A172 (cell line): ENCODE measurements at regions not wholly inside any gene's neighbourhood (a gene's known extent, or its start where the extent isn't known, plus 50 kb on each side); places are given as distances from the start of the nearest gene placed in this dataset.
"Not testable (repeated sequence)": the region's sequence is repeated elsewhere in the genome, so short reads cannot be mapped to it uniquely, and the experiment has no call there.

Experiments used
- DNase-seq: peaks from one replicate; pipeline ENCODE4 v3.0.0-alpha.2; 2015; ENCODE audit warnings: low spot score

DNA sequence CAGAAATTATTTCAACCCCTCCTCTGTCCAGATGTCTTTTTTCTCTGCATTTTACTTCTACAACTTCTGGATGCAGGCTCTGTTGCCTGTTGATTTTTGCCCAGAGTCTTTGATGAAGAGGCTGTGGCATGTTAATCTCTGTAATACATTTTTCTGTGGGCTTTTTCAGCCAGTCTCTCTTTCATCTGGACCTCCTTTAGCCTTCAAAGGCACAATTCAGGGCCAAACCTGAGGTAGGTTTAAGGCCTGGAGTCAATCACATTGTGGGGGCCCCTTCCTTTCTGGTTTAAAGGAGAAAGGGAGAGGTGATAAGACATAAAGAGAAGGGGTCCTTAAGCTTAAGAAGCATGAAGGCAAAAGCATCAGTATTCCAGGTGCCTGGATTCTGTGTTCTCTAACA, 553.7 kb downstream of the FLRT2 start:
- DNase-seq: no peak

DNA sequence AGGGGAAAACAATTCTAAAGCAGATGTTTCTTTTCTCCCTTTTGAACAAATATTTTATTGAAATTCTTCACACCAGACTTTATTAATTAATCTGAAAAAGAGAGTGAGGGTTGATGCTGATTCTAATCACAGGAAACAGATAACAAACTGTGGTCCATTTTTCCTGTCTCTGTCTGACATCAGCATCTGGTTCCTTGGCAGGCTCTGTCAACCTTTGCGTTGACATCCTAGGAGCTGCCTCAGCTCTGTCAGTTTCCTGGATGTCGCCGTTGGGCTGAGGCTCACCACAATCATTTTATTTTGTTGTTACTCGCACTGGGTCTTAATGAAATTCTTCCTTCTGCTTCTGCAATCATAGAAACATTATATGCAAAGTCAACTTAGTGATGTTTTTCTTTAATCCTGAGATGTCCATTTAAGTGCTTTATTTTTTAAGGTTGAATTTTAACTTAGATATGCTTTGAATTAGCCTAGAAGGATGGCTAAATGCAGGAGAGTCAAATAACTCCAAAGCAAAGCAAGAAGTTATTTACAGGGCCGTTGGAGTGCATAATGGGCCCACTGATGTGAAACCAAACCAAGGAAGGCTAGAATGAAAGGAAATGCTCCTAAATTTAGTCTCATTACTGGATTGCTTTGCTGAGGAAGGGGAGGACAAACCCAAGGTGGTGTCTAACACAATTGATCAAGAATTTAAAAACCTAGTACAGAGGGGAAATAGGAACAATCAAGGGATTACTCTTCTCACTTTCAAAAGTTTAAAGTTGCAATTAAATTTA, 542.4 kb downstream of the FLRT2 start:
- no peak for DNase-seq

- no peak for DNase-seq
Observed at GRCh38 chr14:86066651-86067050, 536.7 kb downstream of the FLRT2 start.

DNA sequence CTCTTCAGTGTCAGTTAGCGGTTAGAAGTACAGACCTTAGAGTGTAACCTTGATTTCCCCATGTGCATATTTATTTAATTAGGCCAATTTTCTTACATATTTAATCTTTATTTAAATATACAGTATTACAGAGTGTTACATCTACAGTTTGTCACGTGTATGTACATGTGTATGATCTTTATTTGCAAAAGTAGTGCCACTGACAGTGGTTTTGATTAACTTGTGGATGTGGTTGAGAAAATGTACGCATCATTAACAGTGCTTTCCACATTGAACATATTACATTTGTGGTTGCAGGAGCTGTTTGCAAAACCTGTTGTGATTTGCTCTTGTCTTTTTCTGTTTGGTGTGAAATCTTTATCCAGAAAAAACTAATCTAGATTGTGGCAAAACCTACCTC, 535.5 kb downstream of the FLRT2 start:
- no peak for DNase-seq

DNA sequence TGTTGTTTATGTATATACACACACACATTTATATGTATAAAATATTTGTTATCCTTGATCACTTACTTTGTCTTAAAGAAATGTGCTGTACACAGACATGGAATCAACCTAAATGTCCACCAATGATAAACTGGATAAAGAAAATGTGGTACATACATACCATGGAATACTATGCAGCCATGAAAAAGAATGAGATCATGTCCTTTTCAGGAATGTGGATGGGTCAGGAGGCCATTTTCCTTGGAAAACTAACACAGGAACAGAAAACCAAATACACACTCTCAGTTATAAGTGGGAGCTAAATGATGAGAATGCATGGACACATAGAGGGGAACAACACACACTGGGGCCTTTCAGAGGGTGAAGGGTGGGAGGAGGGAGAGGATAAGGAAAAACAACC, 534.7 kb downstream of the FLRT2 start:
- DNase-seq: not testable (repeated sequence)

DNA sequence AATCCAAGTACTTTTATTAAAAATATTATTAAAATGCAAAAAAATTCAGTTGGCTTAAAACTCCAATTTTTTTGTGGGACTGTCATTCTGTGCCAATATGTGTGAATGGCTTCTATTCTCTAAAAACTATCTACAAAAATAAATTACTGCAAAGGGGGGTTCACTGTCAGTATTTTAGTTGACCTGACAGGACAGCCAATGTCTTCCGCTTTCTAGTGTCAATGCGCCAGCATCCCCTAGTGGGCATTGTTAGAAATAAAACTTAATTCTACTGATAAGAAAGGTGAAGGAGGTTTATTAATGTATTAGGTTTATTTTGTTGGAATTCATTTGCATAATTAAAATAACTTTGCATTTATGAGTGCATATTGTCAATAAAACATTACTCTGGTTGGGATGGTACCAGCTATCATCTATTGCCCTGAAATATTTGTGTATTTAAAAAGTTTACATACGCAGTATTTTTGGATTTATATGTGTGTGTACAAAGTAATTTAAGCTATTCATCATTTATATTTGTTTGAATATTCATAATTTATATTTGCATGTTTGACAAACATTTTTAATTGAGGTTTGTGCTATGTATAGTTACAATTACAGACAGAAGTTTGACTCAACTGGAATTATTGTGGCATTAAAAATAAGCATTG, 527.2 kb downstream of the FLRT2 start:
- peak; percentile 12 for DNase-seq

DNA sequence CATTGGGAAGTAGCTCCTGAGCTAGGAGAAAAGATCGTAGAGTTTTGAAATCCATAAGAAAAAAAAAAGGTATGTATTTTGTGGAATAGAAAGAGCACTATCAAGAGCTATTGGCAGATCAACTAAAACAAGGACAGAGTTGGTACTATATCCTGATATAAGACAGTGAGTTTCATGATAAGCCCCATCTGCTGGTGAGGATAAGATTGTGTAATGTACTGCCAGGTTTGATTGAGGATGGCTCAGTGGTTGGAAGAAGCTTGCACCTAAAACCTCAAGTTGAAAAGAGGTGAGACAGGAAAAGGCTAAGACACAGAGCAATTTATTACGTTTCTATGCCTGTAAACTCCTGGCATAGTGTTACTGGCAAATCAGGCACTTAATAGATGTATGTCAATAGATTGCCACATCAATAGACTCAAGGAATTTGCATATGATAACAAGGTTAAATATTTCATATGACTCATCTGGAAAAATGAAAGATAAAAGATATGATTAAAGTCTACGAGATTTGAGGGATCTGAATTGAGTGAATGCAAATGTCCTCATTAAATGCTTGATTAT, 525.6 kb downstream of the FLRT2 start:
- DNase-seq: peak; percentile 5

GRCh38 chr14:86052868-86053267, 522.9 kb downstream of the FLRT2 start:
- DNase-seq: no peak

DNA sequence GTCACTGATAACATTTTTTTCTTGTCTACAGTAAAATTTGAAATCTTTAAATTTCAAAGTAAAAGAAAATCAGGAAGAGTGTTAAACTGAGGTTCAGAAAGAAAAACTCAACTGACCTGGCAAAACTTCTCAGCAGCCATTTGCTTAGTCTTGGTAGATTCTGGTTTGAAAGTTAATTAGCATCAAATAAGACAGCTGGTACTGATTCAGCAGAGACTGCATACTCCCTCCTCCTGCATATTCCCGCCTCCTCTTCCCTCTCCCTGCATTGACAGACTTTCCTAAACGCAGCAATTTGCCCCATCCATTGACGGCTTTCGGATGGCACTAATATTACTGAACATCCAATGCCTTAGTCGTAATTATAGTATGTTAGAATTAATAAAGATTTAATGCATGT, 520.8 kb downstream of the FLRT2 start:
- no peak for DNase-seq

- DNase-seq: no peak
Observed at GRCh38 chr14:86050072-86050683, 520.2 kb downstream of the FLRT2 start.

DNA sequence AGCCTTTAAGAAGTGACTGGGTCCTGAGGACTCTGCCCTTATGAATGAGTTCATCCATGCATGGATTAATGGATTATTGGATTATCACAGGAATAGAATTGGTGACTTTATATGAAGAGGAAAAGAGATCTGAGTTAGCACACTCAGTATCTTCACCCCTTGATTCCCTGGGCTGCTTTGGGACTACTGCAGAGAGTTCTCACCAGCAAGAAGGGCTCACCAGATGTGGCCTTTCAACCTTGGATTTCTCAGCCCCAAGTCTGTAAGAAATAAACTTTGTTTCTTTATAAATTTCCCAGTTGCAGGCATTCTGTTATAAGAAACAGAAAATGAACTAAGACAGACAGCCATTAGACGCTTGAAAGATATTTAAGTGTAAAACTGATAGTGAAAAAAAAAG, 509.2 kb downstream of the FLRT2 start:
- no peak for DNase-seq

DNA sequence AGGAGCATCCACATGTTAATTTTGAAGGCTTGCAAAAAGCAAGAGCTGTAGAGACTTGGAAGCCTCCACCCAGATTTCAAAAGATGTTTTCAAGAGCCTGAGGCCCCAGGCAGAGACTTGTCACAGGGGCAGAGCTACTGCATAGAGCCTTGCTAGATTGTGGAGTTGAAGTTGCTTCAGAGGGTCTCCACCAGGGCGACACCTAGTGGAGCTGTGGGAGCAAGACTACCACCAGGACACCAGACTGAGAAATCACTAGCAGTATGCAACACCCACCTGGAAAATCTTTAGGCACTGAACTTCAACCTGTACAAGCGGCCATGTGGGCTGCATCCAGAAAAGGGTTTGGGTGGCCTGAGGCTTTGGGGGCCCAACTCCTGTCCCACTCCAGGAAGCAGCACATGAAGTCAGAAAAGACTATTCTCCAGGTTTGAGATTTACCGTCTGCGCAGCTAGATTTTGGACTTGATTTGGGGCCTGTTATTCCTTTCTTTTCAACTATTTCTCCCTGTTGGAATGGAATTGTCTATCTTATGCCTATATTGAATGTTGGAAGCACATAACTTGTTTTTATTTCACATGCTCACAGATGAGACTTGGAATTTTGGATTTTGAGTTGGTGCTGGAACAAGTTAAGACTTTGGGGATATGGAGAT, 508.6 kb downstream of the FLRT2 start:
- DNase-seq: peak; percentile 26

DNA sequence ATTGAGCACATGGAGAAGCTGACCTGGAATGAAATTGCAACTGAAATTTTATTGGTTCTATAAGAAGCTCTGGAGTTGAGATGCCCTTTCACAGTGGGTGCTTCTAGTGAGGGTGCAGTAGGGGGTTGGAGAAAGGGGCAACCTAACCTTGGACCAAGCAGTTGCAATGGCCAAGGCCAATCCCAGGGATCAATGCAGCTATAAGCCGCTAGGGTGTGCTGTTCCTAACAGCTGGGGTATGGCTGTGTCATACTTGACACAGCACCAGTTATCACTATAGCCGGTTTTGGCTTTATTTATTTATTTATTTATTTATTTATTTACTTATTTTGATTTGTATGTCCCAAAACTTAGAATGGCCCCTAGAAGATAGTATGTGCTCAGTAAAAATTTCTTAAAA, 505.9 kb downstream of the FLRT2 start:
- DNase-seq: no peak

DNA sequence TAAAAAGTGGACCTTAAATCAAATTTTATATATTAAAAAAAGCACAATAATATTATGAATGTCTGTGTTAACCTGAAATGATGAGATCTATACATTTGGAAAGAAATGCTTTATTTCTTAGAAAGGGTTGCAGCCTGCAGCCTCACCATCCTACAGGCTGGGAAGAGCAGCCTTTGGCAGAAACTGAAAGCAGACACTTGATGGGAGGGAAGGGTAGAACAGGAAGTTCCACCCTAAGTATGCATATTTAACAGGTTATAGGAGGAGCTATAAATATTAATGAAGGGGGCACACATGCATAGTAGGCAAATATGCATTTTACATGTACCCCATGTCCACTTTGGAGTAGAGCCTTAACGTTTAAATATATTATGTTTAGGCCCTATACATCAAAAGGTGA, 498.0 kb downstream of the FLRT2 start:
- DNase-seq: no peak

GRCh38 chr14:86027144-86027543, 497.2 kb downstream of the FLRT2 start:
- DNase-seq: no peak

DNA sequence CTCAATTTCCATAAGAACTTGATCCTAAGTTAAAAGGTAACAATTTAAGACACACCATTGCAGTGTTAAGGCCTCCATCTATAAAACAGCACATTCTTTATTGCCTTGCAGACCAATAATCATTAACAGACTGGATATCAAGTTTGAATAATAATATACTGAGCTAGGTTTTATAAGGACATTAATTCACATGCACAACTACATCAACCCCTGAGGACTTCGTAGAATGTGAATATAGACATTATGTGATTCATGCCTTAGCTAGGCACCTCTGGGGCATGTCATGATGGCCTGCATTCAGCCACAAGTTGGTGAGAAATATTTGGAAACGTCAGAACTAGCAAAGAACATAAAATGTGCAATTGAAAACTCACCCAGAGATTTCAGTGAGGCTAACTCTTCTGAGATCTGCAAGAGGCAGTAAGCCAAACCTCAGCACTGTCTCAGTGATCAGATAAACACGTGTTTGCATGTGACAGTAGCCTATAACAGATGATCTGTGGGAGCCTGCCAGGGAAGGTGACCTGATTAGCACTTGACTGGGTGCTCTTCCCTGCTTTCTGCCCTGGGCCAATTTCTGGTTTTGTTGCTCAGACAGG, 492.2 kb downstream of the FLRT2 start:
- no peak for DNase-seq

DNA sequence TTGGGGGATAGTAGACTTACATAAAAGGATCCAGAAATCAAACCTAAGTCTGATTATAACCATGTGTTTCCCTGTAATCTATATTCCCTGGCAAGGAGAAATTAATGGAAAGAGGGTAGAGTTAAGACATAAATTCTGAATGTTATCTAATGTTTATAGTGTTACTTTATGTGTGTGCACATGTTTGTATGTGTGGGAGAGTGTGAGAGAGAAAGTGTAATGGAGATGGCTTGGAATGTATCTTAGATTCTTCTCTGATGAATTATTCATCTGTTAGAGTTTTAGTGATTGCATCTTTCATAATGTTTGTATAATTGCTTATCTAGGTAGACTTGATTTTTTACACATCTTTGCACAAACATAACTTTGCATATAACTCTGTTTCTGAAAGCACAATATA, 490.9 kb downstream of the FLRT2 start:
- DNase-seq: no peak

GRCh38 chr14:86015941-86016340, 486.0 kb downstream of the FLRT2 start:
- peak; percentile 20 for DNase-seq

GRCh38 chr14:86015511-86015910, 485.6 kb downstream of the FLRT2 start:
- DNase-seq: no peak

DNA sequence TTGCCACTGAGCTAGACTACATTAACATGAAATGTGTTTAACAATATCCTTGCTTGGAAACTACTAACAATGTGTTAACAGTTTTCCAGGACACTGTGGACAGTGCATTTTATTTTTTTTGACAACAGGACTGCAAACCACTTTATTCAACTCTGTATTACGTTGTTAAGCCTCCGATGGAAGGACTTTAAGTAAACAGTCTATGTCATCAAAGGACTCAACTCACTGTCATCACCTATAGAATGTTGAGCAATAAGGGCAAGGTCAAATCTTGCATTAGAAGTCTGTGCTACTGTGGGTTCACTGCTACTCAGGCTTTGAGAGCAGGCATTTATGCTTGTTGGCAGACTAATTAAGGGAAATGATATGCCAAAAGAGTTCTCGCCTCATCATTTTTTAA, 483.7 kb downstream of the FLRT2 start:
- DNase-seq: no peak

- DNase-seq: no peak
Observed at GRCh38 chr14:86012461-86012860, 482.5 kb downstream of the FLRT2 start.

DNA sequence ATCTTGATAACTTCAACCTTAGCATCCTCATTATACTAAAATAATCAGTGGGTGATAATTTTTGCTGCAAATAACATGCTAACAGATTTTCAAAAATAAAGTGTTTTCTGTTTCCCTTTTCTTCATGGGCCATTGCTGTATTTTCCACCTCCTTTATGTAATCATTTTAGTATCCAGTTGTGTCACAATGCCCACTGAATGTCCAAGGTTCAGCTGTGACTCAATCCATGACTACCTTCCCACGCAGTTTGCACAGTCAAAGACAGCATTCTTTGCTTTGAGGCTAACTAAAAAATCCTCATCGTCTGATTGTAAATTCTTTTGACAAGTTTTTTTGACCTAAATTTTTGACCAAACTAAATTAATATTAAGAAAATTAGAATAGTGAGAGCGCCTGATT, 474.1 kb downstream of the FLRT2 start:
- DNase-seq: no peak
